GM21528 (cell line): ENCODE measurements at regions not wholly inside any gene's neighbourhood (a gene's known extent, or its start where the extent isn't known, plus 50 kb on each side); places are given as distances from the start of the nearest gene placed in this dataset.
"Not testable (repeated sequence)": the region's sequence is repeated elsewhere in the genome, so short reads cannot be mapped to it uniquely, and the experiment has no call there.

ENCODE experiments used
- ATAC-seq: cut with Tn5 transposase; IDR thresholded peaks from one replicate; pipeline ENCODE4 v1.9.1; 2021; ENCODE audit warnings: mild to moderate bottlenecking, moderate library complexity; ENCODE audit not compliant: unreplicated experiment, low FRiP score

DNA sequence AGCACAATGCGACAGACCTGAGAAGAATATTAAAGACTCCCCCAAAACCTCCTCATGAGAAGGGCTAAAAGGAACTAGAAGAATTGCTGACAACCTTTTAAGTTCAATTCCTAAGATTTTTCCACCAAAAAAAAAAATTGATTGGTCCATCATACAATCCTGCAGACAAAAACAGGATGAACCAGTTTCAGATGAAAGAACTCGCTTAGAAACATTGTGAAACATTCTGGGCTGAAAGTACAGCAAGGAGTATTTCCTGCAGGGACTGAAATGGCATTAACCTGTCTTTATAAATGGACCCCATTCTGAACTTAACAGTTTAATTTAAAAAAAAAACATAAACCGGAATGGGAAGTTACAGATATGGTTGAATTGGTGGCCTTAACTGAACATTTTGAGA lies 96.0 kb upstream of the FAM174B start:
- no peak for ATAC-seq

DNA sequence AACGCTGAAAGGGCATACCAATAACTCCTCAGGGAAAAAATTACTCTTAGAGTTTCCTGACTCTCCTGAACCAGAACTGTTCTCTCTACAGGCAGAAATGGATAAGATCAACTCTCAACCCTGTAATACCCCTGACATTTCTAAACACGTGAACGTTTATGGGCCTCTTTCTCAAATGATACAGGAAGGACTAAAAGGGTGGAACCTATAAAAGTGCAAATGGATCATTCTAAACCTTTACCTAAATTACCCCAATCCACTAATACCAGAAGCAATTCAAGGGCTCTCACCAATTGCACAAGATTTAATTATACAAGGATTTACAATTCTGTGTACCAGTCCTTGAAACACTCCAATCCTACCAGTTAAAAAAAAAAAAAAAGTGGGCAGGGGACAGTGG lies 98.0 kb upstream of the FAM174B start:
- no peak for ATAC-seq

DNA sequence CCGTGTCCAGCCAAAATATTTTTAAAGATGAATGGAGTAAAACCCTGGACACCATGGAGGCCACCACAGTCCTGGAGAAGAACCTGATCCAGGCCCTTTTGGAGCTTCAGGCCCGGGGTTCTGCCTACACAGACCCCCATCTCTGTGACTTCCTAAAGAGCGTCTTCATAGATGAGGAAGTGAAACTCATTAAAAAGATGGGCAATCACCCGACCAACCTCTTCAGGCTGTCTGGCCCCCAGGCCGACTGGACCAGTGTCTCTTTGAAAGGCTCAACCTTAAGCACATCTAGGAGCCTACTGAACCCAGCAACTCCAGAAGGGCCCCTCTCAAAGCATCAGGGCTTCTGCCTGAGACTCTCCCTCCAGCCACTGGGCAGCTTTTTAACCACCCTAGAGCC lies 107.9 kb upstream of the FAM174B start:
- ATAC-seq, result no peak

DNA sequence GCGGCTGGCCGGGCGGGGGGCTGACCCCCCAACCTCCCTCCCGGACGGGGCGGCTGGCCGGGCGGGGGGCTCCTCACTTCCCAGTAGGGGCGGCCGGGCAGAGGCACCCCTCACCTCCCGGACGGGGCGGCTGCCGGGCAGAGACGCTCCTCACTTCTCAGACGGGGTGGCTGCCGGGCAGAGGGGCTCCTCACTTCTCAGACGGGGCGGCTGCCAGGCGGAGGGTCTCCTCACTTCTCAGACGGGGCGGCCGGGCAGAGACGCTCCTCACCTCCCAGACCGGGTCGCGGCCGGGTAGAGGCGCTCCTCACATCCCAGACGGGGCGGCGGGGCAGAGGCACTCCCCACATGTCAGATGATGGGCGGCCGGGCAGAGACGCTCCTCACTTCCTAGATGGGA lies 112.6 kb upstream of the FAM174B start:
- ATAC-seq, result not testable (repeated sequence)

DNA sequence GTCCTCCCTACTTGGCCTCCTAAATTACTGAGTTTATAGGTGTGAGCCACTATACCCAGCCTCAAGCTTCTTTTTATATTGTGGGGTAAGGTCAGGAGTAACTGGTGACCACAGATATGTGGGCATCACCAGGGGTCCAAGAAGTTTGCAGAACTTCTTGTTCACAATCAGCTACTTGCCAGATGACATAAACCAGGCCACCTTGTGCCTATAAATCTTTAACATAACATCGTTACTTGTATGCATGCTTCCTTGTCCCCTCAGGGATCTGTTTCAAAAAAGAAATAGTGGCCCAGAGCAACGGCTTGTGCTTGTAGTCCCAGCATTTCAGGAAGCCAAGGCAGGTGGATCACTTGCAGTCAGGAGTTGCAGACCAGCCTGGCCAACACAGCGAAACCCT lies 115.1 kb upstream of the FAM174B start:
- no peak for ATAC-seq

DNA sequence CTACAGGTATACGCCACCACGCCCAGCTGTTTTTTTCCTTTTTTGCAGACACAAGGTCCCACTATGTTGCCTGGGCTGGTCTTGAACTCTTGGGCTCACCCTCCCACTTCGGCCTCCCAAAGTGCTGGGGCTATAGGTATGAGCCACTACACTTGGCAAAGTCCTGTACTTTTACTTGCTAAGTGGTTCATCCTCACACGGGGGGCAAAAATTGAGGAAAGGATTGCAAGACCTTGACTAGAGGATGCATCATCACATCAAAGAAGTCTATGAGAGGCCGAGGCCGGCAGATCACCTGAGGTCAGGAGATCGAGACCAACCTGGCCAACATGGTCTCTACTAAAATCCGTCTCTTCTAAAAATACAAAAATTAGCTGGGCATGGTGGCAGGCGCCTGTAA lies 116.5 kb upstream of the FAM174B start:
- ATAC-seq, result no peak

DNA sequence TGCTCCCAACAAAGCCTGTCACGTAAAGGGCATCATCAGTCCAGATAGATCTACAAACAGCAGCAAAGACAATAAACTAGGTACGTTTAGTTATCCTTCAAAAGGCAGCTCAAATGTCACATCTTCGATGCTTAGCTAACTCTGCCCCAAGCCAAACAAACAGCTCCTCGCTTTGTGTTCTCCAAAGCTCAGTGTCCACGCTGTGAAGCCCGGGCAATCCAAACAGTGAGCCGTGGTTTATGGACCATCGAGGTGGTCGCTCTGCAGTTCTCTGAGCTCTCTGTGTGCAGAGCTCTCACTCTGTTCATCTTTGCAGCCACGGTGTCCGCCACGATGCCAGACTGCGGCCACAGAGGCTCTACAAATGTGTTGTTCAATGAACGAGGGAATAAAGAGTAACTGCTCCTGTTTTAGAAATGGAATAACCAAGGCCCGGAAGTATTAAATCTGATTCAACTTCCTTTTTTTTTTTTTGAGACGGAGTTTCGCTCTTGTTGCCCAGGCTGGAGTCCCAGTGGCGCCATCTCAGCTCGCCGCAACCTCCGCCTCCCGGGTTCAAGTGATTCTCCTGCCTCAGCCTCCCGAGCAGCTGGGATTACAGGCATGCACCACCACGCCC lies 117.2 kb upstream of the FAM174B start:
- ATAC-seq, result no peak

DNA sequence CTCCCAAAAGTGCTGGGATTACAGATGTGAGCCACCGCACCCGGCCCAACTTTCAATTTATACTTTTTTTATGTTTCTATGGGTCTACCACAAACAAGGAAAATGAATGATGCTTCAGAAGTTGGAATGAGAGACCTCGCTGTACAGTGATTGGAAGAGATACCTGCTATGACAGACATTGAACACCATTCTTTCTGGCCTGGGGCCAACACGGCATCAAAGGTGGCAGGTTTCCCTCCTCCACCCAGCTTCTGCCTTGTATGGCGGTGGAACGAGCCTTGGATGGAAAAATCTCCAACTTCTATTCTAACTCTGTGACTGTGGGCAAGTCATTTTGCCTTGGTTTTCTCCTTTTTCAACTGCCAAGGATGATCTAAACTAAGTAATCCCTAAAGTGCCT lies 117.8 kb upstream of the FAM174B start:
- ATAC-seq, result no peak

DNA sequence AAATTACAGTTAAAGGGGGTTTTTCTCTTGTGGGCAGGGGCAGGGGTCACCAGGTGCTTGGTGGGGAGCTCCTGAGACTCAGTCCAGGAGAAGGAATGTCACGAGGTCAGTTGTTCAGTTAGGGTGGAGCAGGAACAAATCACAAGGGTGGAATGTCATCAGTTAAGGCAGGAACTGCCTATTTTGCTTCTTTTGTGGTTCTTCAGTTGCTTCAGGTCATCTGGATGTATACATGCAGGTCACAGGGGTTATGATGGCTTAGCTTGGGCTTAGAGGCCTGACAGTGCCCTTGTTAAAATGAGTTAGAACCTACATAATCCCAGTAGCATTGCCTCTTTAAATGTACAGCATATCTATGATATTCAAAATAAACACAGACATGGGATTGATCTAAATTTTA lies 120.2 kb upstream of the CHD2 start:
- no peak for ATAC-seq

DNA sequence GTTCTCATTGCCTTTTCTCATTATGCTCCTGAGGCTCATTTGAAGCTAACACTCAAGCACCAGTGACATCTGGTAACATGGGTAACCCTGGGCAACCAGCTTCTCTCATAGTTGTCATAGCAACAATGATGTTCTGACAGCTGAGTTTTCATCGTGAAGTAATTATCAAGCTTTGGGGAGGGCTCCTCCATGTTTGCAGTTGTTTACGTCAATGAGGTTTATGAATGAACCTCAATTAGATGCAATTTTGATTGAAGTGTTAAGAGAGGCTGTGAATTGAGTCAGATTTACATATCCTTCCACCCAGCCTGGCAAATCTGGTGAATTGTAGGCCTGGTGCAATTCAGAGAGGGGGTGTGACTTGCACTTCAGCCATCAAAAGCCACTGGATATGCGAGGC lies 119.3 kb upstream of the CHD2 start:
- ATAC-seq, result no peak

DNA sequence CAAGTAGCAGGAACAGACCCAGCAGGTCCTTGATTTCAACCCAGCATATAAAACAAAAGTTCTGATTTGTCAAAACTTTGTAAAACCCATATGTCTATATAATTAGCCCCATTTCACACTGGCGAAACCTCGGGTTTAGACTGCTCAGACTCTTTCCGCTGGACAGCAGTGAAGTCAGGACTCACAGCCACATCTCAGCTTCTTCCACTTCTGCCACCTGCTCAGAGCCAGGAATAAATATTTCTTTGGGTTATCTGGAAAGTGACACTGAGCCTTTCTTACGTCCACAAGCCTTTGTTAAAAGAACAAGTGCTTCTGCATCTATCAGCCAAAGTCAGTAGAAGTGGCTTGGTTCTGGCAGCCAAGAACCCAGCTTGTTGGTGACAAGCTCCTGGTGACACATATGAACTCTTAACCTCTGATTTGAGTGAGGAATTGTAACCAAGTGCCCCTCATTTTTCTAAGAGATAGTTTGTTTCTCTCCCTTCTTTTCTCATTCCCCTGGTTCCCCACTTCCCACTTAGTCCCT lies 118.1 kb upstream of the CHD2 start:
- no peak for ATAC-seq

DNA sequence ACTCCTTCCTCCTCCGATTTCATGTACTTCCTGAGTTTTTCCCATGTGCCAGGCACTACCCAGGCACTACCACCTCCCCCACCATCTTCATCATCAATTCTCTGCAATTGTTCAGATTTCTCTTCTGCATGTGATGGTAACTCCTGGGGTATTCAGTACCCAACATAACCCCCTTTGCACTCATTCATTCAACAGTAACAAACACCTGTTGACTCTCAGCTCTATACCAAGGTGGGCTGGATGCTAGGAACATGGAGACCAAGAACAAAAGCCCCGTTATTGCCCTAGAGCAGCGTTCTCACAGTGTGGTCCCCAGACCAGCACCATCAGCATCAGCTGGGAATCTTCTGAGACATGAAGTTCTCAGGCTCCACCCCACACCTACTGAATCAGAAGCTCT lies 113.0 kb upstream of the CHD2 start:
- no peak for ATAC-seq

DNA sequence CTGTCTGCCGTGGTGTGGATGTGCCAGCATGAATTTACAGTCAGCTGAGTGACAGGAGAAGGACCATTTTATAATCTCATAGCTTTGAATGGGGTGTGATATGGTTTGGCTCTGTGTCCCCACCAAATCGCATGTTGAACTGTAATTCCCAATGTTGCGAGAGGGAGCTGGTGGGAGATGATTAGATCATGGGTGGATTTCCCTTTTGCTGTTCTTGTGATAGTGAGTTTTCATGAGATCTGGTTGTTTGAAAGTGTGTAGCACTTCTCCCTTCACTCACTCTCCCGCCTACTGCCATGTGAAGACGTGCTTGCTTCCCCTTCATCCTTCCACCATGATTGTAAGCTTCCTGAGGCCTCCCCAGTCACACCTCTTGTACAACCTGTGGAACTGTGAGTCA lies 111.9 kb upstream of the CHD2 start:
- ATAC-seq, result no peak

DNA sequence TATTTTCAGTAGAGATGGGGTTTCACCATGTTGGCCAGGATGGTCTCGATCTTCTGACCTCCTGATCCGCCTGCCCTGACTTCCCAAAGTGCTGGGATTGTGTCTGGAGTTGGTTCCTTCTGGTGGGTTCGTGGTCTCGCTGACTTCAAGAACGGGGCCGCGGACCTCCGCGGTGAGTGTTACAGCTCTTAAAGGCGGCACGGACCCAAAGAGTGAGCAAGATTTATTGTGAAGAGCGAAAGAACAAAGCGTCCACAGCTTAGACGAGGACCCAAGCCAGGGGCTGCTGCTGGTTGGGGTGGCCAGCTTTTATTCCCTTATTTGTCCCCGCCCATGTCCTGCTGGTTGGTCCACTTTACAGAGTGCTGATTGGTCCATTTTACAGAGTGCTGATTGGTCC lies 111.3 kb upstream of the CHD2 start:
- not testable (repeated sequence) for ATAC-seq

DNA sequence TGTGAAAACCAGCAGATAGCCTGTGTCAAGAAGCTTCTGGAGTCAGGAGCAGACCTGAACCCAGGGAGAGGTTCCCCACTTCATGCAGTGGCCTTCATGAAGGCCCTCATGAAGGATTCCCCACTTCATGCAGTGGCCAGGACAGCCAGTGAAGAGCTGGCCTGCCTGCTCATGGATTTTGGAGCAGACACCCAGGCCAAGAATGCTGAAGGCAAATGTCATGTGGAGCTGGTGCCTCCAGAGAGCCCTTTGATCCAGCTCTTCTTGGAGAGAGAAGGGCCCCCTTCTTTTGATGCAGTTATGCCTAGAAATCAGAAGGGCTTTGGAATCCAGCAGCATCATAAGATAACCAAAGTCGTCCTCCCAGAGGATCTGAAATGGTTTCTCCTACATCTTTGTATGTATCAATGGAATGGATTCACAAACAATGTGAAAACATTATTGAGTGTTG lies 103.9 kb upstream of the CHD2 start:
- no peak for ATAC-seq

DNA sequence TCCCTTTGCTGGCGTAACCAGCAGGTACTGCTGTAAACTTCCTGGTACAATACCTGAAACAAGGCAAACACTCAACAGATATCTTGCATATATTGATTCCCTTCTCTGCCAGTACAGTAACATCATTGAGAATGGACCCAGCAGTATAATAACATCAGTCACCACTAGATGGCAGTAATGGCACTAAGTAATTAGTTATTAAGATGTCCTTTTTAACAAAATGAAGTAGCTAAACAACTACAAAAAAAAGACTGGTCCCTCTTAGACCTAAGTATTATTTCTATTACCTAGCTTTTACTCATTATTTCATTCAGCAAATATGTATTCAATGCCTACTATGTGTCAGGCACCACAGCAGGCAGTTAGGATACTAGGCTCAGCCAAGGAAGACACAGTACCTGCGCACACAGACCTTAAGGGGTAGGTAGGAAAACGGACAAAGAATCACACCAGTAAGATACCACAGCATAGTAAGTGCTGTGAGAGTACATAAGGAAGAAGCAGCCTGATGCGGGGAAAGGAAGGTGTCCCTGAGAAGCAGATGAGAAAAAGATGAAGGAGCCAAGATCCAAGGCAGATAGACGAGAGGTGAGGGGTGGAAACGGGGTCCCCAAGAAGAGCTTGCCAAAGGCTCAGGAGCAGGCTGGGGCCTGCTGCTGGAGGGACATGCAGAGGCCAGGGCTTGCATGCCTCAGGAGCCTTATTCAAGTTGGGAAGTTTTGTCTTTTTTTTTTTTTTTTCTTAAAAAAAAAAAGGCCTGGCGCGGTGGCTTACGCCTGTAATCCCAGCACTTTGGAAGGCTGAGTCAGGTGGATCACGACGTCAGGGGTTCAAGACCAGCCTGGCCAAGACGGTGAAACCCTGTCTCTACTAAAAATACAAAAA lies 102.7 kb upstream of the CHD2 start:
- peak; percentile 67 for ATAC-seq

DNA sequence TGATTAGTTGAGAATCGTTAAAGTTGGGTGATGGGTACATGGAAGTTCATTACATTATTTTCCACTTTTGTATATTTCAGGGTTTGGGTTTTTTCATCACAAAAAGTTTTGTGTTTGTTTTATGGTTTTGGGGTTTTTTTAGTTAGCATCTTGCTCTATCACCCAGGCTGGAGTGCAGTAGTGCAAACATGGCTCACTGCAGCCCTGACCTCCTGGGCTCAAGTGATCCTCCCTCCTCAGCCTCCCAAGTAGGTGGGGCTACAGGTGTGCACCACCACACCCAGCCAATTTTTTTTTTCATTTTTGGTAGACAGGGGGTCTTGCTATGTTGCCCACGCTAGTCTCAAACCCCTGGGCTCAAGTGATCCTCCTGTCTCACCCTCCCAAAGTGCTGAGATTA lies 100.1 kb upstream of the CHD2 start:
- ATAC-seq, result no peak

DNA sequence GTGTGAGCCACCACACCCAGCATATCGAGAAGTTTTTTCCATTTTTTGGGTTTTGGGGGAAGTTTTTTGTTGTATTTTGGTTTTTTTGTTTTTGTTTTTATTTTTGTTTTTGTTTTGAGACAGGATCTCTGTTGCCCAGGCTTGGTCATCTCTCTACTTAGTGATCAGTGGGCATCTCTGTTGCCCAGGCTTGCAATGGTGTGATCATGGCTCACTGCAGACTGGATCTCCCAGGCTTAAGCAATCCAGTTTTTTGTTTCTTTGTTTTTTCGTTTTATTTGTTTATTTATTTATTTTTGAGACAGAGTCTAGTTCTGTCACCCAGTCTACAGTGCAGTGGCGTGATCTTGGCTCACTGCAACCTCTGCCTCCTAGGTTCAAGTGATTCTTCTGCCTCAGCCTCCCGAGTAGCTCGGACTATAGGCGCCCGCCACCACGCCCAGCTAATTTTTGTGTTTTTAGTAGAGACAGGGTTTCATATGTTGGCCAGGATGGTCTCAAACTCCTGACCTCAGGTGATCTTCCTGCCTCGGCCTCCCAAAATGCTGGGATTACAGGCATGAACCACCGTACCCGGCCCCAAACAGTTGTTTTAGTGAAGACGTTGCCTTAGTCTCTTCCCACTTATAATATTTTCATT lies 99.6 kb upstream of the CHD2 start:
- ATAC-seq, result not testable (repeated sequence)

DNA sequence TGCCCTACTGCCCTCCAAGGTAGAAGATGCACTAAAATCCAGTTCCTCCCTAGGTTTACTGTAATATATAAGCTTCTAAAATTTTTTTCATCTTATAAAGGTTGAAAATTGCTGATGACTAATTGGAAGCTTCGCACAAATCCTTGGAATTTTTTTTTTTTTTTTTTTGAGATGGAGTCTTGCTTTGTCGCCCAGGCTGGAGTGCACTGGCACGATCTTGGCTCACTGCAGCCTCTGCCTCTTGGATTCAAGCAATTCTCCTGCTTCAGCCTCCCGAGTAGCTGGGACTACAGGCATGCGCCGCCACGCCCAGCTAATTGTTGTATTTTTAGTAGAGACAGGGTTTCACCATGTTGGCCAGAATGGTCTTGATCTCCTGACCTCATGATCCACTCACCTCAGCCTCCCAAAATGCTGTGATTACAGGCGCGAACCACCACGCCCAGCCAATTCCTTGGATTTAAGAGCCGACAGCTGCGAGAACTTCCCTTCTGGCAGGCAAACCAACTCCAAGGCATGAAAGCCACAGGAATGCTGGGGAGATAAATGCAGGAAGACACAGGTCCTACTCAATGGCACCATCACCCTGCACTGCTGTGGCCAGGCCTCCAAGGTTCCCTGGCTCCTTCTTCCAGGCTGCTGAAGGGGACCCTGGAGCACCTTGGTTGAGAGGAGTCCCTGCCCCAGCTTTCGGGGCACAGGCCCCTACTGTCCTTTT lies 98.9 kb upstream of the CHD2 start:
- not testable (repeated sequence) for ATAC-seq

DNA sequence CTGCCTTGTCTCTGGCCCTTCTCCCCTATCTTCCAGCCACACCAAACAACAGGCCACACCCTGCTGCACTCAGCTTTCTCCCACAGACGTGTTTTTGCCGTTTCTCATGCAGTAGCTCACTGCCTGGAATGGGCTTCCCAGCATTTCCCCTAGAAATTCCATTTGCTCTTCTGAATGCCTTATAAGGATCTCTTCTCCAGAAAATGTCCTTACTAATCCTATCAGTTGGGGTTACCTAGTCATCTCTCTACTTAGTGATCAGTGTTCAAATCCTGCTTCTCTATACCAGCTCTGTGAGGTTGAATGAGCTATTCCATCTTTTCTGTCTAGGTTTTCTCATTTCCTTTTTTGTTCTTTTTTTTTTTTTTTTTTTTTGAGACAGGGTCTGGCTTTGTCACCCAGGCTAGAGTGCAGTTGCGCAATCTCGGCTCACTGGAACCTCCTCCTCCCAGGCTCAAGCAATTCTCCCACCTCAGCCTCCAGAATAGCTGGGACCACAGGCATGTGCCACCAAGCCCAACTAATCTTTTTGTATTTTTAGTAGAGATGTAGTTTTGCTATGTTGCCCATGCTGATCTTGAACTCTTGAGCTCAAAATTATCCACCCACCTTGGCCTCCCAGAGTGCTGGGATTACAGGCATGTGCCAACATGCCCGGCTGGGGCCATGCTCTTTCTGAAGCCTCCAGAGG lies 98.2 kb upstream of the CHD2 start:
- ATAC-seq, result no peak
